Keratinocyte (primary cell): ENCODE measurements at regions not wholly inside any gene's neighbourhood (a gene's known extent, or its start where the extent isn't known, plus 50 kb on each side); places are given as distances from the start of the nearest gene placed in this dataset.

ENCODE experiments used
- DNase-seq: peaks from one replicate; pipeline ENCODE4 v3.0.0-alpha.2; 2011; ENCODE audit warnings: low read depth, missing footprints, low spot score
- FAIRE-seq: peaks from 2 replicates; lab custom pipeline; 2011; peaks lifted over from hg19 to GRCh38; lab: Jason Lieb, UNC
- H2AFZ ChIP-seq: 2 replicates; pipeline ENCODE4 v1.6.0; 2012; ENCODE audit warnings: low read length, control low read depth, inconsistent platforms; ENCODE audit not compliant: control insufficient read depth
- H3K27ac ChIP-seq: 2 replicates; pipeline ENCODE4 v1.5.1; 2011; ENCODE audit warnings: low read length; ENCODE audit not compliant: control insufficient read depth, insufficient read depth
- H3K27me3 ChIP-seq: 3 replicates; pipeline ENCODE4 v1.6.0; 2011; ENCODE audit warnings: low read length; ENCODE audit not compliant: control insufficient read depth, insufficient read depth; ENCODE audit errors: extremely low read depth
- H3K36me3 ChIP-seq, 2 experiments: 2 replicates in 1 of 2; 3 replicates in 1 of 2; pipeline ENCODE4 v1.5.1; 2011; ENCODE audit warnings: low read length in 2 of 2, mild to moderate bottlenecking in 1 of 2; ENCODE audit not compliant: control insufficient read depth in 2 of 2, insufficient read depth in 2 of 2; ENCODE audit errors: extremely low read depth in 1 of 2
- H3K4me1 ChIP-seq: 3 replicates; pipeline ENCODE4 v1.5.1; 2011; ENCODE audit warnings: low read length; ENCODE audit not compliant: control insufficient read depth, insufficient read depth; ENCODE audit errors: extremely low read depth
- H3K4me2 ChIP-seq: 3 replicates; pipeline ENCODE4 v1.6.0; 2011; ENCODE audit warnings: low read depth, low read length; ENCODE audit not compliant: control insufficient read depth, insufficient read depth; ENCODE audit errors: extremely low read depth
- H3K4me3 ChIP-seq, 3 experiments: fragments of 200-600 bp in 1 of 3; sonication (generic) in 1 of 3; 2 replicates in 2 of 3; 3 replicates in 1 of 3; pipeline ENCODE4 v1.5.1; 2011 to 2016; ENCODE audit warnings: low read length in 3 of 3, mild to moderate bottlenecking in 3 of 3, control low read depth in 2 of 3, inconsistent platforms in 1 of 3, low read depth in 1 of 3, mixed read lengths in 1 of 3, mixed run types in 1 of 3, moderate library complexity in 1 of 3; ENCODE audit not compliant: control insufficient read depth in 2 of 3, insufficient read depth in 2 of 3; ENCODE audit errors: extremely low read depth in 1 of 3
- H3K79me2 ChIP-seq: 2 replicates; pipeline ENCODE4 v1.6.0; 2012; ENCODE audit warnings: low read length; ENCODE audit not compliant: control insufficient read depth, insufficient read depth
- H3K9ac ChIP-seq: 3 replicates; pipeline ENCODE4 v1.6.0; 2011; ENCODE audit warnings: low read length; ENCODE audit not compliant: control insufficient read depth, insufficient read depth; ENCODE audit errors: extremely low read depth
- H3K9me1 ChIP-seq: 3 replicates; pipeline ENCODE4 v1.6.0; 2011; ENCODE audit warnings: low read length; ENCODE audit not compliant: control insufficient read depth, insufficient read depth; ENCODE audit errors: extremely low read depth
- H3K9me3 ChIP-seq: 2 replicates; pipeline ENCODE4 v1.5.1; 2012; ENCODE audit warnings: low read depth, low read length; ENCODE audit not compliant: control insufficient read depth
- H4K20me1 ChIP-seq: 3 replicates; pipeline ENCODE4 v1.6.0; 2011; ENCODE audit warnings: low read length; ENCODE audit not compliant: control insufficient read depth, insufficient read depth; ENCODE audit errors: extremely low read depth
- EZH2 ChIP-seq: IDR thresholded peaks from one replicate; pipeline ENCODE4 v1.6.1; 2012; ENCODE audit warnings: inconsistent platforms, mild to moderate bottlenecking, low read length, moderate library complexity
- dilution Hi-C: fragments of 300-500 bp; cut with MboI; formaldehyde crosslinking; loops from one replicate; pipeline ENCODE4 v1.7.0; 2020; ENCODE audit warnings: low sequenced_read_pairs; ENCODE audit not compliant: extremely low pct_ligation_motif_present
- TF ChIP-seq, protein P1 (sequence below), 3 experiments: IDR thresholded peaks in 1 of 3; conservative IDR thresholded peaks in 1 of 3; optimal IDR thresholded peaks in 1 of 3; 2 replicates in 2 of 3; 3 replicates in 1 of 3; pipeline versions ENCODE3 to v1.5.1; 2011; ENCODE audit warnings: low read length in 3 of 3, mild to moderate bottlenecking in 3 of 3, moderate library complexity in 2 of 3, control low read depth in 1 of 3, inconsistent platforms in 1 of 3; ENCODE audit not compliant: insufficient read depth in 2 of 3; ENCODE audit errors: extremely low read depth in 1 of 3

GRCh38 chr1:147470079-147470478, 71.2 kb upstream of the BCL9 start:
- Histone ChIP-seq H3K4me1 (no peaks in the 10 kb centered on the region), H3K4me2 (no peak overlapping the region), H3K27me3 (no peaks in the 10 kb centered on the region), H3K79me2 (no peaks in the 10 kb centered on the region), H3K9me1 (no peaks in the 10 kb centered on the region), H2AFZ (no peak overlapping the region), H3K4me3 (no peak overlapping the region), H3K36me3 (no peaks in the 10 kb centered on the region), H4K20me1 (no peaks in the 10 kb centered on the region), H3K9me3 (no peaks in the 10 kb centered on the region), H3K9ac (no peak overlapping the region), H3K27ac (no peak overlapping the region)
- no peak for TF ChIP-seq EZH2
- TF ChIP-seq, protein P1, sequence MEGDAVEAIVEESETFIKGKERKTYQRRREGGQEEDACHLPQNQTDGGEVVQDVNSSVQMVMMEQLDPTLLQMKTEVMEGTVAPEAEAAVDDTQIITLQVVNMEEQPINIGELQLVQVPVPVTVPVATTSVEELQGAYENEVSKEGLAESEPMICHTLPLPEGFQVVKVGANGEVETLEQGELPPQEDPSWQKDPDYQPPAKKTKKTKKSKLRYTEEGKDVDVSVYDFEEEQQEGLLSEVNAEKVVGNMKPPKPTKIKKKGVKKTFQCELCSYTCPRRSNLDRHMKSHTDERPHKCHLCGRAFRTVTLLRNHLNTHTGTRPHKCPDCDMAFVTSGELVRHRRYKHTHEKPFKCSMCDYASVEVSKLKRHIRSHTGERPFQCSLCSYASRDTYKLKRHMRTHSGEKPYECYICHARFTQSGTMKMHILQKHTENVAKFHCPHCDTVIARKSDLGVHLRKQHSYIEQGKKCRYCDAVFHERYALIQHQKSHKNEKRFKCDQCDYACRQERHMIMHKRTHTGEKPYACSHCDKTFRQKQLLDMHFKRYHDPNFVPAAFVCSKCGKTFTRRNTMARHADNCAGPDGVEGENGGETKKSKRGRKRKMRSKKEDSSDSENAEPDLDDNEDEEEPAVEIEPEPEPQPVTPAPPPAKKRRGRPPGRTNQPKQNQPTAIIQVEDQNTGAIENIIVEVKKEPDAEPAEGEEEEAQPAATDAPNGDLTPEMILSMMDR (optimal IDR thresholded peaks at IDR 0.05 in 1 of 3, IDR thresholded peaks at IDR 0.05 in 1 of 3, conservative IDR thresholded peaks at IDR 0.05 in 1 of 3; ENCODE audit: extremely low read depth in 1 of 3, insufficient read depth in 2 of 3, low read length in 3 of 3), result no peak
- dilution Hi-C loops, result no loop called here
- no peak for DNase-seq
- FAIRE-seq, result no peak

DNA sequence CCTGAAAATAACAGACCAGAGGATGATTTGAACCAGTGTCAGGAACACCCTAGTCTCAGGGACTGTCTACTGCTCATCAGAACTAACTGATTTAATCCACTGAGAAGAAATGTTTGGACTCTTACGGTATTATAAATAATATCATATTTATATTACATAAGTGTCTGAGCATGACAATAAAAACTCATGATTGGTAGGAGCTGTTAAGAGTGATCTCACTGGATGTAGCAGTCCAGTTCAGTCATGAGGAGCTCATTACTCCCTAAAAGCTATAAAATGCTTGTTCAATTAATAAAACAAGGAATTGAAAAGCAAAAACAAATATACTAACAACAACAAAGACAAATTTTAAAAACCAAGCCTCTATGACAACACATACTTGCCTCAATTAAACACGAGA, 68.8 kb upstream of the BCL9 start:
- no peak overlapping the region for H2AFZ ChIP-seq
- H4K20me1 ChIP-seq, result no peaks in the 10 kb centered on the region
- H3K79me2 ChIP-seq, result no peaks in the 10 kb centered on the region
- H3K9ac ChIP-seq, result no peak overlapping the region
- no peaks in the 10 kb centered on the region for H3K36me3 ChIP-seq
- H3K9me1 ChIP-seq, result no peaks in the 10 kb centered on the region
- dilution Hi-C loops, result no loop called here
- H3K4me2 ChIP-seq, result no peak overlapping the region
- H3K27ac ChIP-seq, result no peak overlapping the region
- no peaks in the 10 kb centered on the region for H3K4me1 ChIP-seq
- no peak for TF ChIP-seq EZH2
- TF ChIP-seq, protein P1 (optimal IDR thresholded peaks at IDR 0.05 in 1 of 3, IDR thresholded peaks at IDR 0.05 in 1 of 3, conservative IDR thresholded peaks at IDR 0.05 in 1 of 3; ENCODE audit: extremely low read depth in 1 of 3, insufficient read depth in 2 of 3, low read length in 3 of 3), result no peak
- H3K9me3 ChIP-seq, result no peaks in the 10 kb centered on the region
- no peaks in the 10 kb centered on the region for H3K27me3 ChIP-seq
- FAIRE-seq (no peak), DNase-seq (no peak)
- H3K4me3 ChIP-seq, result no peak overlapping the region
